MM.1S (cell line): ENCODE measurements at regions not wholly inside any gene's neighbourhood (a gene's known extent, or its start where the extent isn't known, plus 50 kb on each side); places are given as distances from the start of the nearest gene placed in this dataset.

ENCODE experiments used
- DNase-seq: peaks from one replicate; pipeline ENCODE4 v3.0.0-alpha.2; 2015
- H2AFZ ChIP-seq: fragments of 300-600 bp; sonication (generic); 2 replicates; pipeline ENCODE4 v1.6.0; 2016; ENCODE audit warnings: antibody characterized with exemption, low read length
- H3F3A ChIP-seq: fragments of 300-600 bp; sonication (generic); 2 replicates; pipeline ENCODE4 v1.6.1; 2016; ENCODE audit warnings: mild to moderate bottlenecking, antibody characterized with exemption, low read length, moderate library complexity, mixed read lengths; ENCODE audit not compliant: insufficient read depth
- H3K27ac ChIP-seq: fragments of 300-600 bp; sonication (generic); 2 replicates; pipeline ENCODE4 v1.5.1; 2016; ENCODE audit warnings: mild to moderate bottlenecking, low read length
- H3K27me3 ChIP-seq: fragments of 300-600 bp; sonication (generic); replicated peaks from 2 replicates; pipeline ENCODE4 v1.6.0; 2016; ENCODE audit warnings: low read length; ENCODE audit not compliant: insufficient read depth
- H3K36me3 ChIP-seq: fragments of 300-600 bp; sonication (generic); replicated peaks from 2 replicates; pipeline ENCODE4 v1.6.1; 2016; ENCODE audit warnings: mild to moderate bottlenecking, low read length, mixed read lengths; ENCODE audit not compliant: insufficient read depth
- H3K4me1 ChIP-seq: fragments of 300-600 bp; sonication (generic); 2 replicates; pipeline ENCODE4 v1.6.1; 2016; ENCODE audit warnings: low read length, mixed read lengths
- H3K4me2 ChIP-seq: fragments of 300-600 bp; sonication (generic); 2 replicates; pipeline ENCODE4 v1.6.0; 2016; ENCODE audit warnings: low read depth, low read length
- H3K4me3 ChIP-seq: fragments of 300-600 bp; sonication (generic); 2 replicates; pipeline ENCODE4 v1.5.1; 2016; ENCODE audit warnings: low read length, mixed read lengths
- H3K79me2 ChIP-seq: fragments of 300-600 bp; sonication (generic); 2 replicates; pipeline ENCODE4 v1.6.1; 2016; ENCODE audit warnings: mixed run types, low read length, mixed read lengths
- H3K9ac ChIP-seq: fragments of 300-600 bp; sonication (generic); 2 replicates; pipeline ENCODE4 v1.6.1; 2016; ENCODE audit warnings: low read length, mixed read lengths
- H3K9me2 ChIP-seq: fragments of 300-600 bp; sonication (generic); replicated peaks from 2 replicates; pipeline ENCODE4 v1.6.1; 2016; ENCODE audit warnings: mild to moderate bottlenecking, low read length, mixed read lengths; ENCODE audit not compliant: insufficient read depth
- H3K9me3 ChIP-seq: fragments of 300-600 bp; sonication (generic); replicated peaks from 2 replicates; pipeline ENCODE4 v1.6.1; 2016; ENCODE audit warnings: mild to moderate bottlenecking, low read length, mixed read lengths; ENCODE audit not compliant: insufficient read depth
- H4K20me1 ChIP-seq: fragments of 300-600 bp; sonication (generic); 2 replicates; pipeline ENCODE4 v1.6.1; 2016; ENCODE audit warnings: mild to moderate bottlenecking, low read length, moderate library complexity, mixed read lengths; ENCODE audit not compliant: insufficient read depth
- EZH2 ChIP-seq: fragments of 300-600 bp; sonication (generic); optimal IDR thresholded peaks from 2 replicates; pipeline ENCODE3; 2017; ENCODE audit warnings: low read depth, mild to moderate bottlenecking, antibody characterized with exemption, low read length, mixed read lengths
- EZH2phosphoT487 ChIP-seq: fragments of 300-600 bp; sonication (generic); IDR thresholded peaks from 2 replicates; pipeline ENCODE4 v1.6.1; 2018; ENCODE audit warnings: antibody characterized with exemption, low read length
- TF ChIP-seq, protein P1 (sequence below): fragments of 300-600 bp; sonication (generic); IDR thresholded peaks from 2 replicates; pipeline ENCODE4 v1.5.1; 2016; ENCODE audit warnings: antibody characterized with exemption, low read length, mixed read lengths

DNA sequence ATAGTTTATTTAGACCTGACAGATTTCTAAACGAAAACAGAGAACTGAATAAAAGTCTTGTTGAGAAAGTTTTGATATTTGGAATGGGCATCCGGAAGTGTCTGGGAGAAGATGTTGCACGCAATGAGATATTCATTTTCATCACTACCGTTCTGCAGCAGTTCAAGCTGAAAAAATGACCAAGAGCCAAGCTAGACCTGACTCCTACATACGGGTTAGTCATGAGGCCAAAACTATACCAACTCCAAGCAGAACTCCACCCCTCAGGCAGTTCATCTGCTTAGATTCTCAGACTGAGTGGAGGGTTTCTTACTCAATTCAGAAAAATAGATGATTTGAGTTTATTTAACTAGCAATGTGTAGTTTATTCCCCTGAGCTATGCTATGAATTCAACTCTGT, 95.4 kb upstream of the ANXA1 start:
- no peaks in the 10 kb centered on the region for H3K79me2 ChIP-seq
- H3K4me1 ChIP-seq: no peaks in the 10 kb centered on the region
- H3K9me2 ChIP-seq: no peaks in the 10 kb centered on the region
- H3K4me2 ChIP-seq: no peak overlapping the region
- H3K27me3 ChIP-seq: no peaks in the 10 kb centered on the region
- DNase-seq: no peak
- no peak overlapping the region for H3K9ac ChIP-seq
- TF ChIP-seq EZH2 (no peak), EZH2phosphoT487 (no peak)
- TF ChIP-seq, protein P1, sequence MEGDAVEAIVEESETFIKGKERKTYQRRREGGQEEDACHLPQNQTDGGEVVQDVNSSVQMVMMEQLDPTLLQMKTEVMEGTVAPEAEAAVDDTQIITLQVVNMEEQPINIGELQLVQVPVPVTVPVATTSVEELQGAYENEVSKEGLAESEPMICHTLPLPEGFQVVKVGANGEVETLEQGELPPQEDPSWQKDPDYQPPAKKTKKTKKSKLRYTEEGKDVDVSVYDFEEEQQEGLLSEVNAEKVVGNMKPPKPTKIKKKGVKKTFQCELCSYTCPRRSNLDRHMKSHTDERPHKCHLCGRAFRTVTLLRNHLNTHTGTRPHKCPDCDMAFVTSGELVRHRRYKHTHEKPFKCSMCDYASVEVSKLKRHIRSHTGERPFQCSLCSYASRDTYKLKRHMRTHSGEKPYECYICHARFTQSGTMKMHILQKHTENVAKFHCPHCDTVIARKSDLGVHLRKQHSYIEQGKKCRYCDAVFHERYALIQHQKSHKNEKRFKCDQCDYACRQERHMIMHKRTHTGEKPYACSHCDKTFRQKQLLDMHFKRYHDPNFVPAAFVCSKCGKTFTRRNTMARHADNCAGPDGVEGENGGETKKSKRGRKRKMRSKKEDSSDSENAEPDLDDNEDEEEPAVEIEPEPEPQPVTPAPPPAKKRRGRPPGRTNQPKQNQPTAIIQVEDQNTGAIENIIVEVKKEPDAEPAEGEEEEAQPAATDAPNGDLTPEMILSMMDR: no peak
- no peak overlapping the region for H3K27ac ChIP-seq
- H3F3A ChIP-seq: no peaks in the 10 kb centered on the region
- no peak overlapping the region for H3K4me3 ChIP-seq
- no peaks in the 10 kb centered on the region for H3K36me3 ChIP-seq
- H3K9me3 ChIP-seq: no peaks in the 10 kb centered on the region
- no peaks in the 10 kb centered on the region for H4K20me1 ChIP-seq
- H2AFZ ChIP-seq: no peak overlapping the region

GRCh38 chr9:73054091-73054490, 97.6 kb upstream of the ANXA1 start:
- no peak overlapping the region for H3K4me2 ChIP-seq
- DNase-seq: no peak
- H2AFZ ChIP-seq: no peak overlapping the region
- no peak overlapping the region for H3K27ac ChIP-seq
- H3K4me1 ChIP-seq: no peaks in the 10 kb centered on the region
- no peaks in the 10 kb centered on the region for H3K9me2 ChIP-seq
- no peak overlapping the region for H3K4me3 ChIP-seq
- no peaks in the 10 kb centered on the region for H3K36me3 ChIP-seq
- no peaks in the 10 kb centered on the region for H3K9me3 ChIP-seq
- no peaks in the 10 kb centered on the region for H3K79me2 ChIP-seq
- no peaks in the 10 kb centered on the region for H3K27me3 ChIP-seq
- H3F3A ChIP-seq: no peaks in the 10 kb centered on the region
- TF ChIP-seq EZH2 (no peak), EZH2phosphoT487 (no peak)
- TF ChIP-seq, protein P1: no peak
- H3K9ac ChIP-seq: no peak overlapping the region
- H4K20me1 ChIP-seq: no peaks in the 10 kb centered on the region

GRCh38 chr9:73053543-73053942, 98.1 kb upstream of the ANXA1 start:
- Histone ChIP-seq H3K4me1 (no peaks in the 10 kb centered on the region), H3K27me3 (no peaks in the 10 kb centered on the region), H3K4me3 (no peak overlapping the region), H3K79me2 (no peaks in the 10 kb centered on the region), H3F3A (no peaks in the 10 kb centered on the region), H4K20me1 (no peaks in the 10 kb centered on the region), H3K9ac (no peak overlapping the region), H3K36me3 (no peaks in the 10 kb centered on the region), H3K9me2 (no peaks in the 10 kb centered on the region), H2AFZ (no peak overlapping the region), H3K4me2 (no peak overlapping the region), H3K9me3 (no peaks in the 10 kb centered on the region), H3K27ac (no peak overlapping the region)
- no peak for DNase-seq
- TF ChIP-seq EZH2: no peak
- TF ChIP-seq, protein P1: no peak
- no peak for TF ChIP-seq EZH2phosphoT487
